Stomach (tissue), 4 donors: ENCODE measurements at regions not wholly inside any gene's neighbourhood (a gene's known extent, or its start where the extent isn't known, plus 50 kb on each side); places are given as distances from the start of the nearest gene placed in this dataset.

ENCODE experiments used
- POLR2A ChIP-seq, 4 donors: fragments of 450-650 bp; IDR thresholded peaks; one replicate each; pipeline ENCODE4 v1.6.1; 2016; ENCODE audit warnings: antibody characterized with exemption in 4 of 4, control low read depth in 2 of 4, mild to moderate bottlenecking in 1 of 4, moderate library complexity in 1 of 4
- TF ChIP-seq, protein P1 (sequence below), 7 experiments: fragments of 450-650 bp in 4 of 7; fragments of 200-600 bp in 3 of 7; sonication (generic) in 3 of 7; IDR thresholded peaks; one replicate each; pipeline ENCODE4 v1.5.1; 2016 to 2019; ENCODE audit warnings: antibody characterized with exemption in 7 of 7, control low read depth in 2 of 7, mild to moderate bottlenecking in 1 of 7

DNA sequence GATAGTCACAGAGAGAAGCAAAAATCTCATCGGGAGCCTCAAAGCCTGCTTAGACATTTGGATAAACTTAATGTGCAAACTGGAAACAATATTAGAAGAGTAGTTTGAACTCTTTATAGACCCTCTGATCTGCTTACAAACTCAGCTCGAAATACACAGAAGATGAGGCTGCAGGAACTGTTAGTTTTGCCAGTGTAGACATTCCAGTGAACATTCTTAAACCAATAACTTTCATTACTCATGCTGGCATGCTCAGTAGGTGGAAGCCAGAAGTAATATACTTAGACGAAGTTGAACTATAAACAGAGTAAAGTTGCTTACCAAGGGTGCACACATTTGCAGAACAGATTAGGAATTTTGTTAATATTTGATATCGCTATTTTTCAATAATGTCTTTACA lies 303.5 kb downstream of the ANKRD50 start:
- TF ChIP-seq, protein P1, sequence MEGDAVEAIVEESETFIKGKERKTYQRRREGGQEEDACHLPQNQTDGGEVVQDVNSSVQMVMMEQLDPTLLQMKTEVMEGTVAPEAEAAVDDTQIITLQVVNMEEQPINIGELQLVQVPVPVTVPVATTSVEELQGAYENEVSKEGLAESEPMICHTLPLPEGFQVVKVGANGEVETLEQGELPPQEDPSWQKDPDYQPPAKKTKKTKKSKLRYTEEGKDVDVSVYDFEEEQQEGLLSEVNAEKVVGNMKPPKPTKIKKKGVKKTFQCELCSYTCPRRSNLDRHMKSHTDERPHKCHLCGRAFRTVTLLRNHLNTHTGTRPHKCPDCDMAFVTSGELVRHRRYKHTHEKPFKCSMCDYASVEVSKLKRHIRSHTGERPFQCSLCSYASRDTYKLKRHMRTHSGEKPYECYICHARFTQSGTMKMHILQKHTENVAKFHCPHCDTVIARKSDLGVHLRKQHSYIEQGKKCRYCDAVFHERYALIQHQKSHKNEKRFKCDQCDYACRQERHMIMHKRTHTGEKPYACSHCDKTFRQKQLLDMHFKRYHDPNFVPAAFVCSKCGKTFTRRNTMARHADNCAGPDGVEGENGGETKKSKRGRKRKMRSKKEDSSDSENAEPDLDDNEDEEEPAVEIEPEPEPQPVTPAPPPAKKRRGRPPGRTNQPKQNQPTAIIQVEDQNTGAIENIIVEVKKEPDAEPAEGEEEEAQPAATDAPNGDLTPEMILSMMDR (IDR thresholded peaks at IDR 0.05), result no peak
- TF ChIP-seq POLR2A (IDR thresholded peaks at IDR 0.05), result no peak
